ENCODE measurements at regions not wholly inside any gene's neighbourhood (a gene's known extent, or its start where the extent isn't known, plus 50 kb on each side); places are given as distances from the start of the nearest gene placed in this dataset.

- TF ChIP-seq, protein P1, sequence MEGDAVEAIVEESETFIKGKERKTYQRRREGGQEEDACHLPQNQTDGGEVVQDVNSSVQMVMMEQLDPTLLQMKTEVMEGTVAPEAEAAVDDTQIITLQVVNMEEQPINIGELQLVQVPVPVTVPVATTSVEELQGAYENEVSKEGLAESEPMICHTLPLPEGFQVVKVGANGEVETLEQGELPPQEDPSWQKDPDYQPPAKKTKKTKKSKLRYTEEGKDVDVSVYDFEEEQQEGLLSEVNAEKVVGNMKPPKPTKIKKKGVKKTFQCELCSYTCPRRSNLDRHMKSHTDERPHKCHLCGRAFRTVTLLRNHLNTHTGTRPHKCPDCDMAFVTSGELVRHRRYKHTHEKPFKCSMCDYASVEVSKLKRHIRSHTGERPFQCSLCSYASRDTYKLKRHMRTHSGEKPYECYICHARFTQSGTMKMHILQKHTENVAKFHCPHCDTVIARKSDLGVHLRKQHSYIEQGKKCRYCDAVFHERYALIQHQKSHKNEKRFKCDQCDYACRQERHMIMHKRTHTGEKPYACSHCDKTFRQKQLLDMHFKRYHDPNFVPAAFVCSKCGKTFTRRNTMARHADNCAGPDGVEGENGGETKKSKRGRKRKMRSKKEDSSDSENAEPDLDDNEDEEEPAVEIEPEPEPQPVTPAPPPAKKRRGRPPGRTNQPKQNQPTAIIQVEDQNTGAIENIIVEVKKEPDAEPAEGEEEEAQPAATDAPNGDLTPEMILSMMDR (IDR thresholded peaks at IDR 0.05): no peak
- no peak for TF ChIP-seq REST (IDR thresholded peaks at IDR 0.05; ENCODE audit: insufficient read depth in 1 of 2, low read depth in 2 of 2, low read length in 1 of 2)
These were observed 345.3 kb downstream of the WDR72 start for GRCh38 chr15:53414167-53414566.
